Hepatocyte (in vitro differentiated cells): ENCODE measurements at regions not wholly inside any gene's neighbourhood (a gene's known extent, or its start where the extent isn't known, plus 50 kb on each side); places are given as distances from the start of the nearest gene placed in this dataset.

Experiments used
- CTCF ChIP-seq: fragments of 200-600 bp; sonication (generic); IDR thresholded peaks from 2 replicates; pipeline ENCODE4 v1.5.1; 2016; ENCODE audit warnings: antibody characterized with exemption, mild to moderate bottlenecking; ENCODE audit not compliant: poor library complexity
- EZH2 ChIP-seq: fragments of 200-600 bp; sonication (generic); IDR thresholded peaks from 2 replicates; pipeline ENCODE4 v1.6.1; 2016; ENCODE audit warnings: antibody characterized with exemption, mild to moderate bottlenecking, borderline replicate concordance
- EZH2phosphoT487 ChIP-seq: fragments of 200-600 bp; sonication (generic); IDR thresholded peaks from one replicate; pipeline ENCODE4 v1.6.1; 2018; ENCODE audit warnings: antibody characterized with exemption, mild to moderate bottlenecking, low read depth, moderate library complexity; ENCODE audit not compliant: unreplicated experiment, severe bottlenecking

- TF ChIP-seq CTCF (no peak), EZH2 (no peak), EZH2phosphoT487 (no peak)
Measured at GRCh38 chr7:118575393-118575948, 351.0 kb downstream of the ANKRD7 start.
